Neural cell (in vitro differentiated cells): ENCODE measurements at regions not wholly inside any gene's neighbourhood (a gene's known extent, or its start where the extent isn't known, plus 50 kb on each side); places are given as distances from the start of the nearest gene placed in this dataset.

Source experiments
- H2AFZ ChIP-seq: fragments of 200-600, 300-800 bp; sonication (generic), shearing (Covaris generic); 2 replicates; pipeline ENCODE4 v1.6.0; 2014; ENCODE audit warnings: low read depth, mild to moderate bottlenecking, antibody characterized with exemption, low read length, moderate library complexity
- H3F3A ChIP-seq: fragments of 200-600 bp; shearing (Covaris generic); 2 replicates; pipeline ENCODE4 v1.6.1; 2016; ENCODE audit warnings: mild to moderate bottlenecking, moderate library complexity, mixed read lengths, antibody characterized with exemption, low read length; ENCODE audit not compliant: insufficient read depth, poor library complexity, severe bottlenecking
- H3K27ac ChIP-seq: fragments of 200-600, 300-800 bp; sonication (generic), shearing (Covaris generic); 2 replicates; pipeline ENCODE4 v1.5.1; 2014; ENCODE audit warnings: mild to moderate bottlenecking, low read length, moderate library complexity
- H3K27me3 ChIP-seq: fragments of 300-800, 200-600 bp; sonication (generic), shearing (Covaris generic); 2 replicates; pipeline ENCODE4 v1.6.0; 2014; ENCODE audit warnings: mild to moderate bottlenecking, low read depth, low read length, moderate library complexity; ENCODE audit not compliant: insufficient read depth
- H3K36me3 ChIP-seq: fragments of 300-800, 200-600 bp; sonication (generic), shearing (Covaris generic); 2 replicates; pipeline ENCODE4 v1.5.1; 2014; ENCODE audit warnings: mild to moderate bottlenecking, antibody characterized with exemption, low read length, moderate library complexity; ENCODE audit not compliant: insufficient read depth
- H3K4me2 ChIP-seq: fragments of 300-800, 200-600 bp; sonication (generic), shearing (Covaris generic); 2 replicates; pipeline ENCODE4 v1.6.0; 2014; ENCODE audit warnings: mild to moderate bottlenecking, low read length
- H3K4me3 ChIP-seq: fragments of 300-800, 200-600 bp; sonication (generic), shearing (Covaris generic); 2 replicates; pipeline ENCODE4 v1.5.1; 2014; ENCODE audit warnings: mild to moderate bottlenecking, low read length, moderate library complexity
- H3K79me2 ChIP-seq: fragments of 200-600 bp; shearing (Covaris generic); replicated peaks from 2 replicates; pipeline ENCODE4 v1.6.0; 2014; ENCODE audit warnings: mild to moderate bottlenecking, low read length, moderate library complexity; ENCODE audit not compliant: insufficient read depth
- H3K9ac ChIP-seq: fragments of 300-800, 200-600 bp; sonication (generic), shearing (Covaris generic); 2 replicates; pipeline ENCODE4 v1.6.1; 2016; ENCODE audit warnings: mild to moderate bottlenecking, low read length, mixed read lengths
- H3K9me2 ChIP-seq: fragments of 200-600 bp; shearing (Covaris generic); 2 replicates; pipeline ENCODE4 v1.6.1; 2016; ENCODE audit warnings: mild to moderate bottlenecking, low read length, mixed read lengths; ENCODE audit not compliant: insufficient read depth
- H3K9me3 ChIP-seq: fragments of 200-600, 300-800 bp; sonication (generic), shearing (Covaris generic); 2 replicates; pipeline ENCODE4 v1.6.1; 2016; ENCODE audit warnings: mild to moderate bottlenecking, mixed run types, low read length, moderate library complexity, mixed read lengths
- H4K20me1 ChIP-seq: fragments of 200-600 bp; shearing (Covaris generic); 2 replicates; pipeline ENCODE4 v1.6.1; 2016; ENCODE audit warnings: mild to moderate bottlenecking, mixed run types; ENCODE audit not compliant: insufficient read depth
- EP300 ChIP-seq: fragments of 450-650 bp; conservative IDR thresholded peaks from 2 replicates; pipeline ENCODE4 v1.6.1; 2014; ENCODE audit warnings: antibody characterized with exemption, mild to moderate bottlenecking, moderate library complexity; ENCODE audit not compliant: poor library complexity, severe bottlenecking
- EZH2 ChIP-seq: fragments of 200-600, 300-800 bp; shearing (Covaris generic), sonication (generic); IDR thresholded peaks from 2 replicates; pipeline ENCODE4 v1.6.1; 2014; ENCODE audit warnings: antibody characterized with exemption, low read length, borderline replicate concordance, mild to moderate bottlenecking; ENCODE audit not compliant: insufficient read depth, poor library complexity, severe bottlenecking
- MXI1 ChIP-seq: fragments of 450-650 bp; conservative IDR thresholded peaks from 2 replicates; pipeline ENCODE4 v1.6.1; 2014; ENCODE audit warnings: antibody characterized with exemption, mild to moderate bottlenecking; ENCODE audit not compliant: poor library complexity, severe bottlenecking
- POLR2AphosphoS5 ChIP-seq: IDR thresholded peaks from 2 replicates; pipeline ENCODE4 v1.6.1; 2012
- SMC3 ChIP-seq: fragments of 450-650 bp; conservative IDR thresholded peaks from 2 replicates; pipeline ENCODE4 v1.6.1; 2014; ENCODE audit warnings: antibody characterized with exemption, mild to moderate bottlenecking, moderate library complexity; ENCODE audit not compliant: poor library complexity
- TF ChIP-seq, protein P1 (sequence below): IDR thresholded peaks from 2 replicates; pipeline ENCODE4 v1.6.1; 2012; ENCODE audit warnings: borderline replicate concordance

DNA sequence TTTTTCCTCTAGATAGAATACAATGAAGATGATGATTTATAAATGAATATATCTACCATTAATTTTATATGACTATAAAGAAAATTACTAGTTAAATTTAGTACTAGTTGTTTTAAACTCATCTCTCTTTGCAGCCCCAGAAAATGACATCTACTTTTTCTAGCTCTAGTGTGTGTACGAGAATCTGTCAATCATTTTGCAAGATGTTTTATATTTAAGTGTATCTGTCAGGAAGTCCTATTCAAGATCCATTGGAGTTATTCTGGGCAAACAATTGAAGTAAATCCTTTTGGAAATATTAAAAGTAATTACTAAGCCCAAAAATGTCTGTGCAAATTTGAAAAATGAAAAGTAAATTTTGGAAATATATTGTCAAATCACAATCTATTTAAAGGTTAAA lies 144.3 kb upstream of the PCDH9 start:
- Histone ChIP-seq H3K27me3 (no peaks in the 10 kb centered on the region), H2AFZ (no peak overlapping the region), H3K9me2 (no peaks in the 10 kb centered on the region), H3K4me3 (no peak overlapping the region), H3K4me2 (no peak overlapping the region), H3K9me3 (no peaks in the 10 kb centered on the region), H3K9ac (no peak overlapping the region), H4K20me1 (no peaks in the 10 kb centered on the region), H3K79me2 (no peaks in the 10 kb centered on the region), H3K27ac (peak overlapping the region; percentile 51), H3K36me3 (no peaks in the 10 kb centered on the region), H3F3A (no peaks in the 10 kb centered on the region)
- TF ChIP-seq POLR2AphosphoS5 (peak; percentile 28), EZH2 (no peak), SMC3 (no peak), EP300 (peak; percentile 77), MXI1 (no peak)
- TF ChIP-seq, protein P1, sequence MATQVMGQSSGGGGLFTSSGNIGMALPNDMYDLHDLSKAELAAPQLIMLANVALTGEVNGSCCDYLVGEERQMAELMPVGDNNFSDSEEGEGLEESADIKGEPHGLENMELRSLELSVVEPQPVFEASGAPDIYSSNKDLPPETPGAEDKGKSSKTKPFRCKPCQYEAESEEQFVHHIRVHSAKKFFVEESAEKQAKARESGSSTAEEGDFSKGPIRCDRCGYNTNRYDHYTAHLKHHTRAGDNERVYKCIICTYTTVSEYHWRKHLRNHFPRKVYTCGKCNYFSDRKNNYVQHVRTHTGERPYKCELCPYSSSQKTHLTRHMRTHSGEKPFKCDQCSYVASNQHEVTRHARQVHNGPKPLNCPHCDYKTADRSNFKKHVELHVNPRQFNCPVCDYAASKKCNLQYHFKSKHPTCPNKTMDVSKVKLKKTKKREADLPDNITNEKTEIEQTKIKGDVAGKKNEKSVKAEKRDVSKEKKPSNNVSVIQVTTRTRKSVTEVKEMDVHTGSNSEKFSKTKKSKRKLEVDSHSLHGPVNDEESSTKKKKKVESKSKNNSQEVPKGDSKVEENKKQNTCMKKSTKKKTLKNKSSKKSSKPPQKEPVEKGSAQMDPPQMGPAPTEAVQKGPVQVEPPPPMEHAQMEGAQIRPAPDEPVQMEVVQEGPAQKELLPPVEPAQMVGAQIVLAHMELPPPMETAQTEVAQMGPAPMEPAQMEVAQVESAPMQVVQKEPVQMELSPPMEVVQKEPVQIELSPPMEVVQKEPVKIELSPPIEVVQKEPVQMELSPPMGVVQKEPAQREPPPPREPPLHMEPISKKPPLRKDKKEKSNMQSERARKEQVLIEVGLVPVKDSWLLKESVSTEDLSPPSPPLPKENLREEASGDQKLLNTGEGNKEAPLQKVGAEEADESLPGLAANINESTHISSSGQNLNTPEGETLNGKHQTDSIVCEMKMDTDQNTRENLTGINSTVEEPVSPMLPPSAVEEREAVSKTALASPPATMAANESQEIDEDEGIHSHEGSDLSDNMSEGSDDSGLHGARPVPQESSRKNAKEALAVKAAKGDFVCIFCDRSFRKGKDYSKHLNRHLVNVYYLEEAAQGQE, result peak; percentile 70

- TF ChIP-seq EP300 (peak; percentile 75), EZH2 (no peak), POLR2AphosphoS5 (peak; percentile 67)
- TF ChIP-seq, protein P1, result peak; percentile 94
- Histone ChIP-seq H3K27ac (peak overlapping the region; percentile 51), H2AFZ (no peak overlapping the region), H3K9ac (no peak overlapping the region), H3K36me3 (no peaks in the 10 kb centered on the region), H3F3A (no peaks in the 10 kb centered on the region), H3K9me2 (no peaks in the 10 kb centered on the region), H3K9me3 (no peaks in the 10 kb centered on the region), H4K20me1 (no peaks in the 10 kb centered on the region), H3K4me3 (no peak overlapping the region), H3K4me2 (no peak overlapping the region), H3K79me2 (no peaks in the 10 kb centered on the region), H3K27me3 (no peaks in the 10 kb centered on the region)
Observed at GRCh38 chr13:67372868-67373464, 142.8 kb upstream of the PCDH9 start.
